Prostate gland (tissue), 2 donors: ENCODE measurements at regions not wholly inside any gene's neighbourhood (a gene's known extent, or its start where the extent isn't known, plus 50 kb on each side); places are given as distances from the start of the nearest gene placed in this dataset.

Source experiments
- DNase-seq: peaks from one replicate; pipeline ENCODE4 v3.0.0-alpha.2; 2019; ENCODE audit warnings: low spot score
- H3K27ac ChIP-seq, 2 donors: fragments of 200-600 bp; sonication (generic); 2 replicates each; pipeline ENCODE4 v1.5.1; 2017 to 2019
- H3K27me3 ChIP-seq: fragments of 200-600 bp; sonication (generic); replicated peaks from 2 replicates; pipeline ENCODE4 v1.5.1; 2019; ENCODE audit not compliant: insufficient read depth
- H3K36me3 ChIP-seq, 2 donors: fragments of 200-600 bp; sonication (generic); 1 replicate in 1 of 2; 2 replicates in 1 of 2; pipeline versions ENCODE4 v1.5.1 to v1.8.1; 2017 to 2019
- H3K4me1 ChIP-seq: fragments of 200-600 bp; sonication (generic); replicated peaks from 2 replicates; pipeline ENCODE4 v1.5.1; 2019
- H3K4me3 ChIP-seq, 2 donors: fragments of 200-600 bp; sonication (generic); 2 replicates each; pipeline ENCODE4 v1.5.1; 2017 to 2019
- H3K9me3 ChIP-seq: fragments of 200-600 bp; sonication (generic); 2 replicates; pipeline ENCODE4 v1.5.1; 2017
- CTCF ChIP-seq, 4 experiments: fragments of 200-600 bp in 2 of 4; fragments of 450-650 bp in 2 of 4; sonication (generic) in 2 of 4; IDR thresholded peaks; 1 replicate in 3 of 4; 2 replicates in 1 of 4; pipeline ENCODE4 v1.5.1; 2016 to 2019; ENCODE audit warnings: antibody characterized with exemption in 4 of 4, mild to moderate bottlenecking in 2 of 4, moderate library complexity in 2 of 4
- POLR2A ChIP-seq: fragments of 450-650 bp; IDR thresholded peaks from one replicate; pipeline ENCODE4 v1.6.1; 2016; ENCODE audit warnings: antibody characterized with exemption, mild to moderate bottlenecking
- POLR2AphosphoS5 ChIP-seq: sonication (generic); formaldehyde crosslinking; IDR thresholded peaks from one replicate; pipeline ENCODE4 v1.6.1; 2017; ENCODE audit warnings: antibody characterized with exemption
- WGBS: methylation state at CpG from one replicate; pipeline ENCODE4 v1.1.5; 2018; 5-methylcytosine and 5-hydroxymethylcytosine counted together
- intact Hi-C: fragments of 100-400 bp; cut with DNase I; formaldehyde crosslinking; loops from one replicate; pipeline ENCODE4 v1.14.2; 2022

- H3K27me3 ChIP-seq, result no peaks in the 10 kb centered on the region
- no peak overlapping the region for H3K4me3 ChIP-seq
- H3K27ac ChIP-seq, result no peak overlapping the region
- 81% methylated on average over 2 of the region's 2 CpGs for WGBS
- no peaks in the 10 kb centered on the region for H3K4me1 ChIP-seq
- intact Hi-C loops, result no loop called here
- no peak for TF ChIP-seq CTCF (IDR thresholded peaks at IDR 0.05)
- no peak for TF ChIP-seq POLR2A
- TF ChIP-seq POLR2AphosphoS5, result no peak
- no peaks in the 10 kb centered on the region for H3K36me3 ChIP-seq
- DNase-seq, result no peak
- no peaks in the 10 kb centered on the region for H3K9me3 ChIP-seq
These were observed 512.6 kb upstream of the SEMA3D start for GRCh38 chr7:85699482-85699881.

- H3K27ac ChIP-seq, result no peak overlapping the region
- no peak overlapping the region for H3K4me3 ChIP-seq
- H3K27me3 ChIP-seq, result no peaks in the 10 kb centered on the region
- H3K4me1 ChIP-seq, result no peaks in the 10 kb centered on the region
- DNase-seq, result no peak
- intact Hi-C loops, result no loop called here
- H3K36me3 ChIP-seq, result no peaks in the 10 kb centered on the region
- WGBS, result 33% methylated on average over 1 of the region's 1 CpG
- no peaks in the 10 kb centered on the region for H3K9me3 ChIP-seq
- TF ChIP-seq POLR2A, result no peak
- TF ChIP-seq POLR2AphosphoS5, result no peak
- no peak for TF ChIP-seq CTCF (IDR thresholded peaks at IDR 0.05)
These were observed 508.7 kb upstream of the SEMA3D start for GRCh38 chr7:85695533-85695932.

GRCh38 chr7:85695041-85695440 is 508.2 kb upstream of the SEMA3D start:
- Histone ChIP-seq H3K36me3 (no peaks in the 10 kb centered on the region), H3K4me1 (no peaks in the 10 kb centered on the region), H3K4me3 (no peak overlapping the region), H3K27me3 (no peaks in the 10 kb centered on the region), H3K9me3 (no peaks in the 10 kb centered on the region), H3K27ac (no peak overlapping the region)
- intact Hi-C loops, result no loop called here
- TF ChIP-seq POLR2AphosphoS5 (no peak), POLR2A (no peak), CTCF (IDR thresholded peaks at IDR 0.05) (no peak)
- no peak for DNase-seq

GRCh38 chr7:85693326-85693725 is 506.5 kb upstream of the SEMA3D start:
- Histone ChIP-seq H3K27me3 (no peaks in the 10 kb centered on the region), H3K36me3 (no peaks in the 10 kb centered on the region), H3K4me1 (no peaks in the 10 kb centered on the region), H3K9me3 (no peaks in the 10 kb centered on the region), H3K27ac (no peak overlapping the region), H3K4me3 (no peak overlapping the region)
- DNase-seq, result no peak
- no peak for TF ChIP-seq POLR2A
- no peak for TF ChIP-seq POLR2AphosphoS5
- TF ChIP-seq CTCF (IDR thresholded peaks at IDR 0.05), result no peak
- intact Hi-C loops, result no loop called here
- 98% methylated on average over 2 of the region's 2 CpGs for WGBS

GRCh38 chr7:85688712-85689111 is 501.9 kb upstream of the SEMA3D start:
- Histone ChIP-seq H3K4me3 (no peak overlapping the region), H3K4me1 (no peaks in the 10 kb centered on the region), H3K27ac (no peak overlapping the region), H3K36me3 (no peaks in the 10 kb centered on the region), H3K27me3 (no peaks in the 10 kb centered on the region), H3K9me3 (no peaks in the 10 kb centered on the region)
- DNase-seq, result no peak
- TF ChIP-seq POLR2A, result no peak
- no peak for TF ChIP-seq POLR2AphosphoS5
- no peak for TF ChIP-seq CTCF (IDR thresholded peaks at IDR 0.05)
- 66% methylated on average over 2 of the region's 2 CpGs for WGBS
- intact Hi-C loops, result no loop called here
